ENCODE measurements at regions not wholly inside any gene's neighbourhood (a gene's known extent, or its start where the extent isn't known, plus 50 kb on each side); places are given as distances from the start of the nearest gene placed in this dataset.

- TF ChIP-seq EZH2 (IDR thresholded peaks at IDR 0.05), result no peak
- TF ChIP-seq POLR2AphosphoS5 (IDR thresholded peaks at IDR 0.05; ENCODE audit: borderline replicate concordance, low read depth, low read length), result no peak
- TF ChIP-seq FOXP2 (optimal IDR thresholded peaks at IDR 0.05; ENCODE audit: control extremely low read depth, extremely low read length, insufficient read depth), result no peak
Measured at GRCh38 chr10:62985807-62986600, 147.1 kb upstream of the NRBF2 start.

Data from SK-N-MC (cell line).